ENCODE measurements at regions not wholly inside any gene's neighbourhood (a gene's known extent, or its start where the extent isn't known, plus 50 kb on each side); places are given as distances from the start of the nearest gene placed in this dataset.

GRCh38 chr16:17568239-17568638, 97.5 kb upstream of the XYLT1 start:
- Histone ChIP-seq H3K4me3 (ENCODE audit: low read depth, low read length) (no peak overlapping the region), H3K4me1 (ENCODE audit: control insufficient read depth, insufficient read depth, low read length) (no peaks in the 10 kb centered on the region), H3K36me3 (ENCODE audit: control insufficient read depth in 2 of 2, insufficient read depth in 1 of 2, low read length in 2 of 2) (no peaks in the 10 kb centered on the region), H3K27ac (ENCODE audit: extremely low read depth, low read depth, low read length) (no peak overlapping the region), H3K9me3 (ENCODE audit: control insufficient read depth, insufficient read depth, low read depth, low read length) (no peaks in the 10 kb centered on the region)
- ChIA-PET POLR2A (no interaction called here), CTCF (interaction anchor here (1.0 kb wide), 1 partner anchor 10 kb away, joined by 3 read pairs; no protein-coding TSS in a partner anchor)
- TF ChIP-seq ZNF610 (tag by site-specific recombination; IDR thresholded peaks at IDR 0.05; ENCODE audit: borderline replicate concordance), result no peak
- TF ChIP-seq ZNF843 (tag by site-specific recombination; IDR thresholded peaks at IDR 0.05), result no peak
- no peak for TF ChIP-seq ZNF626 (tag by site-specific recombination; IDR thresholded peaks at IDR 0.05)
- TF ChIP-seq ZNF37A (tag by site-specific recombination; IDR thresholded peaks at IDR 0.05), result no peak
- TF ChIP-seq BCL11A (tag by site-specific recombination; IDR thresholded peaks at IDR 0.05; ENCODE audit: low read depth), result no peak
- TF ChIP-seq ATF2 (tag by site-specific recombination; IDR thresholded peaks at IDR 0.05; ENCODE audit: low read depth), result no peak
- no peak for TF ChIP-seq ZNF174 (tag by site-specific recombination; IDR thresholded peaks at IDR 0.05)
- TF ChIP-seq ZNF600 (tag by site-specific recombination; IDR thresholded peaks at IDR 0.05), result no peak
- TF ChIP-seq, protein P1, sequence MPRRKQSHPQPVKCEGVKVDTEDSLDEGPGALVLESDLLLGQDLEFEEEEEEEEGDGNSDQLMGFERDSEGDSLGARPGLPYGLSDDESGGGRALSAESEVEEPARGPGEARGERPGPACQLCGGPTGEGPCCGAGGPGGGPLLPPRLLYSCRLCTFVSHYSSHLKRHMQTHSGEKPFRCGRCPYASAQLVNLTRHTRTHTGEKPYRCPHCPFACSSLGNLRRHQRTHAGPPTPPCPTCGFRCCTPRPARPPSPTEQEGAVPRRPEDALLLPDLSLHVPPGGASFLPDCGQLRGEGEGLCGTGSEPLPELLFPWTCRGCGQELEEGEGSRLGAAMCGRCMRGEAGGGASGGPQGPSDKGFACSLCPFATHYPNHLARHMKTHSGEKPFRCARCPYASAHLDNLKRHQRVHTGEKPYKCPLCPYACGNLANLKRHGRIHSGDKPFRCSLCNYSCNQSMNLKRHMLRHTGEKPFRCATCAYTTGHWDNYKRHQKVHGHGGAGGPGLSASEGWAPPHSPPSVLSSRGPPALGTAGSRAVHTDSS (tag by site-specific recombination; IDR thresholded peaks at IDR 0.05), result no peak
- TF ChIP-seq ZNF544 (tag by site-specific recombination; IDR thresholded peaks at IDR 0.05), result no peak
- TF ChIP-seq ZNF555 (tag by site-specific recombination; conservative IDR thresholded peaks at IDR 0.05), result no peak

GRCh38 chr16:17567455-17567854, 96.7 kb upstream of the XYLT1 start:
- CTCF ChIA-PET, result interaction anchor here (1.0 kb wide), 1 partner anchor 11 kb away, joined by 3 read pairs; no protein-coding TSS in a partner anchor
- Histone ChIP-seq H3K4me3 (ENCODE audit: low read depth, low read length) (no peak overlapping the region), H3K27ac (ENCODE audit: extremely low read depth, low read depth, low read length) (no peak overlapping the region), H3K36me3 (ENCODE audit: control insufficient read depth in 2 of 2, insufficient read depth in 1 of 2, low read length in 2 of 2) (no peaks in the 10 kb centered on the region), H3K9me3 (ENCODE audit: control insufficient read depth, insufficient read depth, low read depth, low read length) (no peaks in the 10 kb centered on the region), H3K4me1 (ENCODE audit: control insufficient read depth, insufficient read depth, low read length) (no peaks in the 10 kb centered on the region)
- POLR2A ChIA-PET, result no interaction called here
- TF ChIP-seq, protein P2, sequence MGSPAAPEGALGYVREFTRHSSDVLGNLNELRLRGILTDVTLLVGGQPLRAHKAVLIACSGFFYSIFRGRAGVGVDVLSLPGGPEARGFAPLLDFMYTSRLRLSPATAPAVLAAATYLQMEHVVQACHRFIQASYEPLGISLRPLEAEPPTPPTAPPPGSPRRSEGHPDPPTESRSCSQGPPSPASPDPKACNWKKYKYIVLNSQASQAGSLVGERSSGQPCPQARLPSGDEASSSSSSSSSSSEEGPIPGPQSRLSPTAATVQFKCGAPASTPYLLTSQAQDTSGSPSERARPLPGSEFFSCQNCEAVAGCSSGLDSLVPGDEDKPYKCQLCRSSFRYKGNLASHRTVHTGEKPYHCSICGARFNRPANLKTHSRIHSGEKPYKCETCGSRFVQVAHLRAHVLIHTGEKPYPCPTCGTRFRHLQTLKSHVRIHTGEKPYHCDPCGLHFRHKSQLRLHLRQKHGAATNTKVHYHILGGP (tag by site-specific recombination; IDR thresholded peaks at IDR 0.05), result no peak
- TF ChIP-seq AEBP2 (tag by site-specific recombination; IDR thresholded peaks at IDR 0.05; ENCODE audit: borderline replicate concordance) (no peak), ZSCAN23 (tag by site-specific recombination; IDR thresholded peaks at IDR 0.05) (no peak), YY1 (tag by site-specific recombination; IDR thresholded peaks at IDR 0.05) (no peak), SETDB1 (IDR thresholded peaks at IDR 0.05; ENCODE audit: insufficient read length, low read length) (no peak), ZIC2 (tag by site-specific recombination; IDR thresholded peaks at IDR 0.05) (no peak), ZNF510 (tag by site-specific recombination; IDR thresholded peaks at IDR 0.05; ENCODE audit: insufficient replicate concordance) (no peak), ZNF202 (tag by site-specific recombination; IDR thresholded peaks at IDR 0.05; ENCODE audit: borderline replicate concordance) (no peak), ZNF391 (tag by site-specific recombination; IDR thresholded peaks at IDR 0.05; ENCODE audit: borderline replicate concordance, low read depth) (no peak), ZNF211 (tag by site-specific recombination; IDR thresholded peaks at IDR 0.05; ENCODE audit: low read depth) (no peak), HIC1 (tag by site-specific recombination; IDR thresholded peaks at IDR 0.05) (no peak), ZNF157 (tag by site-specific recombination; IDR thresholded peaks at IDR 0.05) (no peak)
- TF ChIP-seq, protein P3, sequence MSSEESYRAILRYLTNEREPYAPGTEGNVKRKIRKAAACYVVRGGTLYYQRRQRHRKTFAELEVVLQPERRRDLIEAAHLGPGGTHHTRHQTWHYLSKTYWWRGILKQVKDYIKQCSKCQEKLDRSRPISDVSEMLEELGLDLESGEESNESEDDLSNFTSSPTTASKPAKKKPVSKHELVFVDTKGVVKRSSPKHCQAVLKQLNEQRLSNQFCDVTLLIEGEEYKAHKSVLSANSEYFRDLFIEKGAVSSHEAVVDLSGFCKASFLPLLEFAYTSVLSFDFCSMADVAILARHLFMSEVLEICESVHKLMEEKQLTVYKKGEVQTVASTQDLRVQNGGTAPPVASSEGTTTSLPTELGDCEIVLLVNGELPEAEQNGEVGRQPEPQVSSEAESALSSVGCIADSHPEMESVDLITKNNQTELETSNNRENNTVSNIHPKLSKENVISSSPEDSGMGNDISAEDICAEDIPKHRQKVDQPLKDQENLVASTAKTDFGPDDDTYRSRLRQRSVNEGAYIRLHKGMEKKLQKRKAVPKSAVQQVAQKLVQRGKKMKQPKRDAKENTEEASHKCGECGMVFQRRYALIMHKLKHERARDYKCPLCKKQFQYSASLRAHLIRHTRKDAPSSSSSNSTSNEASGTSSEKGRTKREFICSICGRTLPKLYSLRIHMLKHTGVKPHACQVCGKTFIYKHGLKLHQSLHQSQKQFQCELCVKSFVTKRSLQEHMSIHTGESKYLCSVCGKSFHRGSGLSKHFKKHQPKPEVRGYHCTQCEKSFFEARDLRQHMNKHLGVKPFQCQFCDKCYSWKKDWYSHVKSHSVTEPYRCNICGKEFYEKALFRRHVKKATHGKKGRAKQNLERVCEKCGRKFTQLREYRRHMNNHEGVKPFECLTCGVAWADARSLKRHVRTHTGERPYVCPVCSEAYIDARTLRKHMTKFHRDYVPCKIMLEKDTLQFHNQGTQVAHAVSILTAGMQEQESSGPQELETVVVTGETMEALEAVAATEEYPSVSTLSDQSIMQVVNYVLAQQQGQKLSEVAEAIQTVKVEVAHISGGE (tag by site-specific recombination; conservative IDR thresholded peaks at IDR 0.05; ENCODE audit: low read depth), result no peak
